D721Med (cell line): ENCODE measurements at regions not wholly inside any gene's neighbourhood (a gene's known extent, or its start where the extent isn't known, plus 50 kb on each side); places are given as distances from the start of the nearest gene placed in this dataset.

ENCODE experiments used
- DNase-seq: peaks from one replicate; pipeline ENCODE4 v3.0.0; 2011; ENCODE audit warnings: low spot score; ENCODE audit not compliant: insufficient read length
- FAIRE-seq: peaks from 2 replicates; lab custom pipeline; 2011; peaks lifted over from hg19 to GRCh38; lab: Jason Lieb, UNC
- CTCF ChIP-seq: IDR thresholded peaks from 2 replicates; pipeline ENCODE4 v1.5.1; 2012; ENCODE audit warnings: mild to moderate bottlenecking, control low read depth; ENCODE audit not compliant: insufficient read depth; ENCODE audit errors: missing control alignments

DNA sequence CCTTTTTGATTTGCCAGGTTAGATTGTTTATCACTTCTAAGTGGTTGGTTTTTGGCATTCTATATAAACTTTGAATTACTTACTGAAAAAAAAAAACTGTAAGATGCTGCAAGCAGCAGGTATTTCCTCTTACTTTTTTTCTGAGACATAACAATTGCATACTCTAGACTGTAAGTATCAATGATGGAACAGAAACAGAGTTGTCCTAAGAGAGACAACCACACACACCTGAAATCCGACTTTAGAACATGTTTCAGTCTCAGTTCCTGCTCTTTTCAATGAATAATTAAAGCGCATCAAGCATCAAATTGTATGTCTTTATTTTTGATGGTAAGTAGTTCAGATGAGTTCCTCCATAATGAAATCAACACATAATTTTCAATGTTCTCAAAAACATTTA is 105.3 kb upstream of the KHDRBS2 start:
- TF ChIP-seq CTCF: no peak
- FAIRE-seq (no peak), DNase-seq (no peak)

- no peak for TF ChIP-seq CTCF
- FAIRE-seq (no peak), DNase-seq (no peak)
Observed at GRCh38 chr6:62390401-62390800, 104.4 kb upstream of the KHDRBS2 start.

DNA sequence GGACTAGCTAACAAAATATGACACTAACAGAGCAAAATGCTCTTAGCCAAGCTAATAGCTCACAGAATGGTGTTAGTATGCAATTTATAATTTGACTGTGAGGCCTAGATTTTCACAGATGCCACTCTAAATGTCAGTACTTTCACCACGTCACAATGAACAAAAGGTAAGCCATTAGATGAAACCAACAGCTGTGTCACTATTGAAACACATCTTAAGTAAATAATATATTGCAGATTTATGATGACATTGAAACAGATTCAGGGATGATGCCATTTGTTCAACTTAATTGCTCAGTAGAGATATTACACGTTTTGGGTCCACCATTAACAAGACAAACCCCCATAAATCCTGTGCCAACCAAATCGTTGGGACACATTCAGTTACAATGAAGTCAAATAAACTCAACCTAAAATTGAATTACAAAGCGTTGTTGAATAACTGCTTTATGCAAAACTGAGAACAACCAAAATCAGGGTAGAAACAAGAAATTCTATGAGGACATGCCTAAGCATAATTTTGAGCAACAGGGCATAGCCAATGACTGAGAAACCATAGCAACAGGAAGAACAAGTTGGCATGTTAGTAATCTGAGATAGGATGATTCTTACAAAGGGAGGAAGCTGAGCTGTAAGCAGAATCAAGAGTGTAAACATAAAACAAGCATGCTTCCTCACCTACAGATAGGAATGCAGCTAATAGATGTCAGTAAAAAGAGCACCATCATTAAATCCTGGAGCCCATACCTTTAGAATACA is 85.6 kb upstream of the KHDRBS2 start:
- no peak for TF ChIP-seq CTCF
- DNase-seq (no peak), FAIRE-seq (no peak)

GRCh38 chr6:62367601-62368000 is 81.6 kb upstream of the KHDRBS2 start:
- no peak for DNase-seq
- FAIRE-seq: no peak
- no peak for TF ChIP-seq CTCF

DNA sequence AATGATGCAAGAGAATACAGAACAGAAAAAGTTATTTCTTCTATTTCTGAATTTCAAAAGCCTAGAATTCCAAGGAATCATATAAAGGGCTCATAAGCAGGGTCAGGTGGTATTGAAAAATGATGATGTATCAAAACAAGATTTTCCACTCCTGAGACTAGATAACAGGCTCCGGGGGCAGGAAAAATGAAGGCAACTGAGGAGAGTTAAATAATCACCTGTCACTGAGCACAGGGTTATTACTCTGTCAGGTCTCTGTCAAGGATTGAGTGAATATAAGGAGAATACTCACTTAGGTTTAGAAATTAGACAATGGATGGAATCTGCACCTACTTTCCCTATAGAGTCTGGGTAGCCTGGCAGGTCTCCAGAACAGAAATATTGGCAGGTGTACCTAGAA is 76.1 kb upstream of the KHDRBS2 start:
- no peak for FAIRE-seq
- no peak for TF ChIP-seq CTCF
- DNase-seq: no peak

DNA sequence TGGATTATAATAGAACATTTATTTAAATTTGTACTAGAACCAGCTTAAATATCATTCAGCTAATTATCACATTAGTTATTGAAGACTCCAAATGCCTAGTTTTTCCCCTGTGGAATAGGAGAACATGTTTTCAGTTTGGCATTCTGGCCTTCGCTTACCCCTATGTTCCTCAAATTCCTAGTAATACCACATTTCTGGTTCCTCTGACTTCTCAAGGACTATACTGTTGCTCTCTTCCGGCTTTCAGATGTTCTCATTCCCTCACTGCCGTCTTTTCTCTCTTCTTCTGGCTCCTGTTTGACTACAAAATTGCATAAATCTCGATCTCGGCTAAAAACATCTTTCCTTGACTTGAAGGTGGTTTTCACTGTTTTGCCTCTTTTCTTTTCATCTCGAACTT is 71.8 kb upstream of the KHDRBS2 start:
- no peak for TF ChIP-seq CTCF
- FAIRE-seq (no peak), DNase-seq (no peak)

DNA sequence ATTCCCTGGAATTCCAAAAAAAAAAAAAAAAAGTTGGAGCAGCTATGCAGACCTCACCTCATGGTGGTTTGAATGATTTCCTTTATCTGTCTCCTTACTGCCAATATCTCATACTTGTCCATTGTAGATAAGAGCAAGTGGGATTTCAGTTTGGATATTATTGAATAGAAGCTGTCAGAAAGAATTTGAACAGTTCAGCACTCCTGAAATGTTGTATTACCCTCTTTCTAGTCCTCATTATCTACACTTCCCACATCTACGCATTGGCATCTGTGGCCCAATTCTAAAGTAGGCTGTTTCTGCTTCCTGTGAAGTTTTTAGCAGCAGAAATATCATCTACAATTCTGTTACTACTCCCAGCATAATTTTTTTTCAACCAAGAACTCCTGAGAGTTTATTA is 68.2 kb upstream of the KHDRBS2 start:
- no peak for FAIRE-seq
- TF ChIP-seq CTCF: no peak
- DNase-seq: no peak
